ENCODE measurements at regions not wholly inside any gene's neighbourhood (a gene's known extent, or its start where the extent isn't known, plus 50 kb on each side); places are given as distances from the start of the nearest gene placed in this dataset.

DNA sequence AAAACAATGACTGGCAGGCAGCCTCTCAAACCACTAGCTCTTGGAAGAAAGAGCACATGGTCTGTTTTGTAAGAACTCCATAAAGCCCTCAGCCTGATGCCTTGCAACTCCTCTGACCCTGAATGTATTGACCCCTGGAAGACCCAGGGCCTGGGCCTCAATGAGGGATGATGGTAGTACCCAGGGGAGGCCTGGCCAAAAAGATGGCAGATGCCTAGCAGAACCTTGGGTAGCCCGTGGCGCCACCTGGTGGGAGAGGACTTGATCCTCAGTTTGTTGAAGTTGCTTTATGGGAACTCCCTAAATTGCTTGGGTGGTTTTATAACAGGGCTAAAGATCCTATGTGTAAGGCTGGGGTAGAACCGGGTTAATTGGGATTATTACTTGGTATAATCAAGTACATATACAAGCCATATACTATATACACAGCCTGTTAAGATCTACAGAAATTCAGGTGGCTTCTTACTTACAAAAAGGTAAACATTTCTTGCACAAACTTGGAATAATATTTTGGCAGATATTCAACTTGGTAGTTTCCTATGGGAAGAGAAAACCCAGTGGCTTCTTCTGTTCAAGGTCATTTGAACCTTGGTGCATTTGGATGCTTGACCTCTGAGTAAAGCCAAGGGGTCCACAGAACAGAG lies 95.8 kb upstream of the CACUL1 start:
- DNase-seq (ENCODE audit: low read depth in 1 of 2, low spot score in 2 of 2) (peak; percentile 46 to 92), FAIRE-seq (peak; percentile 90)
- no peak overlapping the region for H3K4me3 ChIP-seq (ENCODE audit: extremely low read depth in 1 of 4, insufficient read depth in 2 of 4, low read depth in 3 of 4, low read length in 4 of 4)
- H3K14ac ChIP-seq (ENCODE audit: insufficient read length), result no peak overlapping the region
- no peak overlapping the region for H3K4me2 ChIP-seq (ENCODE audit: insufficient read depth in 1 of 2, low read depth in 2 of 2, low read length in 2 of 2)
- no peak overlapping the region for H2BK12ac ChIP-seq (ENCODE audit: low read depth, low read length)
- no peak overlapping the region for H2BK5ac ChIP-seq (ENCODE audit: low read depth, low read length)
- no peak overlapping the region for H3K4ac ChIP-seq (replicated peaks; ENCODE audit: insufficient read length, low read depth, low read length)
- no peaks in the 10 kb centered on the region for H3K27me3 ChIP-seq (replicated peaks in 1 of 4; ENCODE audit: control insufficient read depth in 3 of 4, extremely low read depth in 1 of 4, insufficient read depth in 3 of 4, low read length in 3 of 4)
- H3K9me3 ChIP-seq (ENCODE audit: insufficient read depth in 2 of 2, low read depth in 1 of 2, low read length in 1 of 2), result no peaks in the 10 kb centered on the region
- H3K23me2 ChIP-seq (ENCODE audit: low read depth, low read length), result no peaks in the 10 kb centered on the region
- H3K18ac ChIP-seq (ENCODE audit: extremely low read depth, low read length), result no peak overlapping the region
- ChIA-PET POLR2A (ENCODE audit: partially characterized antibody) (no interaction called here), CTCF (ENCODE audit: partially characterized antibody) (interaction anchor here (0.7 to 2.1 kb wide), 25 partner anchors 8 to 721 kb away, joined by 3 to 10 read pairs (median 4); no protein-coding TSS in a partner anchor)
- H3K79me1 ChIP-seq (ENCODE audit: low read depth, low read length), result no peaks in the 10 kb centered on the region
- H2AFZ ChIP-seq (ENCODE audit: low read length), result peak overlapping the region; percentile 63; the same call in 1 of the 2 replicates
- H4K91ac ChIP-seq (replicated peaks; ENCODE audit: insufficient read length, low read length), result no peak overlapping the region
- H4K8ac ChIP-seq (ENCODE audit: extremely low read depth, insufficient read depth, low read length), result no peak overlapping the region
- H3K9ac ChIP-seq (replicated peaks in 1 of 4; ENCODE audit: extremely low read depth in 1 of 4, low read depth in 3 of 4, low read length in 3 of 4), result no peak overlapping the region
- H3K36me3 ChIP-seq (ENCODE audit: control insufficient read depth in 2 of 4, insufficient read depth in 4 of 4, low read length in 3 of 4), result no peaks in the 10 kb centered on the region
- no peaks in the 10 kb centered on the region for H3K4me1 ChIP-seq (replicated peaks in 1 of 4; ENCODE audit: control insufficient read depth in 3 of 4, insufficient read depth in 4 of 4, low read length in 3 of 4)
- no peak overlapping the region for H3K56ac ChIP-seq (replicated peaks; ENCODE audit: insufficient read length, low read depth, low read length)
- no peak overlapping the region for H4K5ac ChIP-seq (ENCODE audit: insufficient read length, low read depth, low read length)
- no peaks in the 10 kb centered on the region for H3K79me2 ChIP-seq (ENCODE audit: control insufficient read depth in 1 of 2, insufficient read depth in 2 of 2, low read length in 2 of 2)
- H2BK120ac ChIP-seq (replicated peaks; ENCODE audit: low read depth, low read length), result no peak overlapping the region
- H3K27ac ChIP-seq (ENCODE audit: low read depth, low read length), result no peak overlapping the region
- no peak overlapping the region for H2AK5ac ChIP-seq (ENCODE audit: low read depth, low read length)
- no peaks in the 10 kb centered on the region for H4K20me1 ChIP-seq (replicated peaks in 1 of 2; ENCODE audit: control insufficient read depth in 1 of 2, insufficient read depth in 2 of 2, low read length in 2 of 2)
- H2BK15ac ChIP-seq (ENCODE audit: low read length), result no peak overlapping the region
- peak; percentile 23 for TF ChIP-seq TAF7 (optimal IDR thresholded peaks at IDR 0.05; ENCODE audit: borderline replicate concordance, low read depth, low read length)
- TF ChIP-seq, protein P1, sequence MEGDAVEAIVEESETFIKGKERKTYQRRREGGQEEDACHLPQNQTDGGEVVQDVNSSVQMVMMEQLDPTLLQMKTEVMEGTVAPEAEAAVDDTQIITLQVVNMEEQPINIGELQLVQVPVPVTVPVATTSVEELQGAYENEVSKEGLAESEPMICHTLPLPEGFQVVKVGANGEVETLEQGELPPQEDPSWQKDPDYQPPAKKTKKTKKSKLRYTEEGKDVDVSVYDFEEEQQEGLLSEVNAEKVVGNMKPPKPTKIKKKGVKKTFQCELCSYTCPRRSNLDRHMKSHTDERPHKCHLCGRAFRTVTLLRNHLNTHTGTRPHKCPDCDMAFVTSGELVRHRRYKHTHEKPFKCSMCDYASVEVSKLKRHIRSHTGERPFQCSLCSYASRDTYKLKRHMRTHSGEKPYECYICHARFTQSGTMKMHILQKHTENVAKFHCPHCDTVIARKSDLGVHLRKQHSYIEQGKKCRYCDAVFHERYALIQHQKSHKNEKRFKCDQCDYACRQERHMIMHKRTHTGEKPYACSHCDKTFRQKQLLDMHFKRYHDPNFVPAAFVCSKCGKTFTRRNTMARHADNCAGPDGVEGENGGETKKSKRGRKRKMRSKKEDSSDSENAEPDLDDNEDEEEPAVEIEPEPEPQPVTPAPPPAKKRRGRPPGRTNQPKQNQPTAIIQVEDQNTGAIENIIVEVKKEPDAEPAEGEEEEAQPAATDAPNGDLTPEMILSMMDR (IDR thresholded peaks at IDR 0.05; ENCODE audit: control extremely low read depth in 1 of 3, insufficient read depth in 1 of 3, low read depth in 1 of 3, low read length in 3 of 3), result peak; percentile 78 to 87 (median 79)
- peak; percentile 76 to 85 for TF ChIP-seq RAD21 (IDR thresholded peaks at IDR 0.05 in 1 of 2, conservative IDR thresholded peaks at IDR 0.05 in 1 of 2; ENCODE audit: low read depth in 2 of 2, low read length in 2 of 2)
- peak; percentile 93 for TF ChIP-seq YY1 (IDR thresholded peaks at IDR 0.05; ENCODE audit: low read depth, low read length)
- TF ChIP-seq TAF1 (IDR thresholded peaks at IDR 0.05; ENCODE audit: low read depth, low read length), result no peak
- 27% methylated on average over 3 of the region's 3 CpGs; no CpG with 5 or more reads in 1 of the 2 experiments for WGBS, 2 experiments (ENCODE audit: extremely low coverage in 1 of 2, insufficient coverage in 1 of 2, insufficient read length in 1 of 2, insufficient replicate concordance in 2 of 2, low coverage in 1 of 2, low lambda C conversion rate in 2 of 2, missing lambda C conversion rate in 1 of 2)
- no peak overlapping the region for H2BK20ac ChIP-seq (ENCODE audit: low read length)
- no peak overlapping the region for H3K23ac ChIP-seq (ENCODE audit: insufficient read length)

Measured in H1 (cell line).